ENCODE measurements at regions not wholly inside any gene's neighbourhood (a gene's known extent, or its start where the extent isn't known, plus 50 kb on each side); places are given as distances from the start of the nearest gene placed in this dataset.

- TF ChIP-seq, protein P1, sequence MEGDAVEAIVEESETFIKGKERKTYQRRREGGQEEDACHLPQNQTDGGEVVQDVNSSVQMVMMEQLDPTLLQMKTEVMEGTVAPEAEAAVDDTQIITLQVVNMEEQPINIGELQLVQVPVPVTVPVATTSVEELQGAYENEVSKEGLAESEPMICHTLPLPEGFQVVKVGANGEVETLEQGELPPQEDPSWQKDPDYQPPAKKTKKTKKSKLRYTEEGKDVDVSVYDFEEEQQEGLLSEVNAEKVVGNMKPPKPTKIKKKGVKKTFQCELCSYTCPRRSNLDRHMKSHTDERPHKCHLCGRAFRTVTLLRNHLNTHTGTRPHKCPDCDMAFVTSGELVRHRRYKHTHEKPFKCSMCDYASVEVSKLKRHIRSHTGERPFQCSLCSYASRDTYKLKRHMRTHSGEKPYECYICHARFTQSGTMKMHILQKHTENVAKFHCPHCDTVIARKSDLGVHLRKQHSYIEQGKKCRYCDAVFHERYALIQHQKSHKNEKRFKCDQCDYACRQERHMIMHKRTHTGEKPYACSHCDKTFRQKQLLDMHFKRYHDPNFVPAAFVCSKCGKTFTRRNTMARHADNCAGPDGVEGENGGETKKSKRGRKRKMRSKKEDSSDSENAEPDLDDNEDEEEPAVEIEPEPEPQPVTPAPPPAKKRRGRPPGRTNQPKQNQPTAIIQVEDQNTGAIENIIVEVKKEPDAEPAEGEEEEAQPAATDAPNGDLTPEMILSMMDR (IDR thresholded peaks at IDR 0.05) = no peak
Observed at GRCh38 chr3:174725303-174725702, 133.8 kb upstream of the NAALADL2 start.

DNA sequence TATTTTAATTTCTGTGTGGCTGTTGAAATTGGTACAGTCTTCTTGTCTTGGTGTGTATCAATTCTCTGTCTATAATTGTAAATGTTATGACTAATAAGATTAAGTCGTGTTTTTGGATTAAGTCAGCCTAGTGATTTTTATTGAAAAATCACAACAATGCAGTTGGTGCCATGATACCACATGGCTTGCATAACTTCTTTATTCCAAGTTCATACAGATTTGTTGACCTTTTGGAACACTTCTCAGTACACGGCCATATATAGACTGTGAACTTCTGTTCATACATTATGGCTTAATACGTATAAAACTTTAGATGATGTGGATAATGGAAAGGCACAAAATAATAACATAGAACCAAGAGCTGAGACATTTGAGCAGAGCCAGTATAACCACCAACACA is 121.2 kb upstream of the NAALADL2 start:
- TF ChIP-seq, protein P1 (IDR thresholded peaks at IDR 0.05) = no peak

- TF ChIP-seq, protein P1 (IDR thresholded peaks at IDR 0.05) = no peak
Observed at GRCh38 chr3:174749143-174749542, 110.0 kb upstream of the NAALADL2 start.

- TF ChIP-seq, protein P1 (IDR thresholded peaks at IDR 0.05) = no peak
Observed at GRCh38 chr3:174755833-174756829, 103.0 kb upstream of the NAALADL2 start.

DNA sequence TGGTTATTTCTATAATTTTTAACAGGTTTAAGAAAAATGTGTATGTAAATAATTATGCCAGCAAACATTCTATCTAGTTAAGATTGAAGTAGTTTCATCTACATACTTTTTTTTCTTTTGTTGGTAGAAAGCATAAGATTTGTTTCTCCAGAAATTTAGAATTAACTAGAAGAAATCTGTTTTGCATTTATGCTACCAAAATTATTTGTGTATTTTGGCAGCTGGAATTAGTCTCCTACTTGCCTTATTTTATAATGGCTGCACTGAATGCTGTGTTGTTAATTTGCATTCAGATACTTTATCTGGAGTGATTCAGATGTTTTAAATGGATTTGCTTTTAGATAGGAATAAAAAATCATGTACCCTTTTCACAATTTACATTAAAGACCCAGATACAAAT is 100.2 kb upstream of the NAALADL2 start:
- TF ChIP-seq, protein P1 (IDR thresholded peaks at IDR 0.05) = no peak

DNA sequence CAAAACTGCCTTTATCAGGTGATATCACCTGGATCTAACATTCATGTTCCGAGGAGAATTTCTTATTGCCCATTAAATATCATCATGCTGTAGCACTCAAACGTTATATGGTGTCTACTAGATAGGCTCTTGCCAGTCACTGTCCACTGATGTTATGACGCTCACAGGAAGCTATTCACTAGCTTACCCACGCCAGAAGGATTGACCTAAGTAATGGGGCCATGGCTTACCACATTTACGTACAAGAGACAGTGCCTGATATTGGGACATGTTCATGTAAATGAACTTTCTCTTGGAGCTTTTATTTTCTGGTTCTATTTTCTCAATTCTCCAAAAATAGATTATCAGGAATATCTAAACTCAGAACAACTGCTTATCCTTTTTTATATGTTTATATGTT is 91.7 kb upstream of the NAALADL2 start:
- TF ChIP-seq, protein P1 (IDR thresholded peaks at IDR 0.05) = no peak

- TF ChIP-seq, protein P1 (IDR thresholded peaks at IDR 0.05) = no peak
Observed at GRCh38 chr3:174767853-174768382, 91.2 kb upstream of the NAALADL2 start.

Measured in LNCAP (cell line).